HEK293 (cell line): ENCODE measurements at regions not wholly inside any gene's neighbourhood (a gene's known extent, or its start where the extent isn't known, plus 50 kb on each side); places are given as distances from the start of the nearest gene placed in this dataset.
"Not testable (repeated sequence)": the region's sequence is repeated elsewhere in the genome, so short reads cannot be mapped to it uniquely, and the experiment has no call there.

Experiments
- ZNF140 ChIP-seq: fragments of 450-650 bp; formaldehyde crosslinking; IDR thresholded peaks from 2 replicates; pipeline ENCODE4 v1.5.1; 2016; ENCODE audit warnings: missing biosample characterization, missing genetic modification characterization
- TF ChIP-seq, protein P1 (sequence below): fragments of 450-650 bp; formaldehyde crosslinking; IDR thresholded peaks from 2 replicates; pipeline ENCODE4 v1.5.1; 2016; ENCODE audit warnings: missing biosample characterization, missing genetic modification characterization
- TF ChIP-seq, protein P2 (sequence below): fragments of 450-650 bp; formaldehyde crosslinking; IDR thresholded peaks from 2 replicates; pipeline ENCODE4 v1.5.1; 2016; ENCODE audit warnings: missing biosample characterization, missing genetic modification characterization

DNA sequence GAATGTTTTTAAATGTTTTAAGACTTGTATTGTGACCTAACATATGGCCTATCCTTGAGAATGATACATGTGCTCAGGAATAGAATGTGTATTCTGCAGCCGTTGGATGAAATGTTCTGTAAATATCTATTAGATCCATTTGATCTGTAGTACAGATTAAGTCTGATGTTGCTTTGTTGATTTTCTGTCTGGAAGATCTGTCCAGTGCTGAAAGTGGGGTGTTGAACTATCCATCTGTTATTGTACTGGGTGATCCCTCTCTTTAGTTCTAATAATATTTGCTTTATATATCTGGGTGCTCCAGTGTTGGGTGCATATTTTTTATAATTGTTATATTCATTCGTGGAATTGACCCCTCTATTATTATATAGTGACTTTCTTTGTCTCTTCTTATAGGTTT lies 248.3 kb downstream of the ADCYAP1 start:
- TF ChIP-seq, protein P1, sequence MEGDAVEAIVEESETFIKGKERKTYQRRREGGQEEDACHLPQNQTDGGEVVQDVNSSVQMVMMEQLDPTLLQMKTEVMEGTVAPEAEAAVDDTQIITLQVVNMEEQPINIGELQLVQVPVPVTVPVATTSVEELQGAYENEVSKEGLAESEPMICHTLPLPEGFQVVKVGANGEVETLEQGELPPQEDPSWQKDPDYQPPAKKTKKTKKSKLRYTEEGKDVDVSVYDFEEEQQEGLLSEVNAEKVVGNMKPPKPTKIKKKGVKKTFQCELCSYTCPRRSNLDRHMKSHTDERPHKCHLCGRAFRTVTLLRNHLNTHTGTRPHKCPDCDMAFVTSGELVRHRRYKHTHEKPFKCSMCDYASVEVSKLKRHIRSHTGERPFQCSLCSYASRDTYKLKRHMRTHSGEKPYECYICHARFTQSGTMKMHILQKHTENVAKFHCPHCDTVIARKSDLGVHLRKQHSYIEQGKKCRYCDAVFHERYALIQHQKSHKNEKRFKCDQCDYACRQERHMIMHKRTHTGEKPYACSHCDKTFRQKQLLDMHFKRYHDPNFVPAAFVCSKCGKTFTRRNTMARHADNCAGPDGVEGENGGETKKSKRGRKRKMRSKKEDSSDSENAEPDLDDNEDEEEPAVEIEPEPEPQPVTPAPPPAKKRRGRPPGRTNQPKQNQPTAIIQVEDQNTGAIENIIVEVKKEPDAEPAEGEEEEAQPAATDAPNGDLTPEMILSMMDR (tag by site-specific recombination): not testable (repeated sequence)
- not testable (repeated sequence) for TF ChIP-seq ZNF140 (tag by site-specific recombination)
- TF ChIP-seq, protein P2, sequence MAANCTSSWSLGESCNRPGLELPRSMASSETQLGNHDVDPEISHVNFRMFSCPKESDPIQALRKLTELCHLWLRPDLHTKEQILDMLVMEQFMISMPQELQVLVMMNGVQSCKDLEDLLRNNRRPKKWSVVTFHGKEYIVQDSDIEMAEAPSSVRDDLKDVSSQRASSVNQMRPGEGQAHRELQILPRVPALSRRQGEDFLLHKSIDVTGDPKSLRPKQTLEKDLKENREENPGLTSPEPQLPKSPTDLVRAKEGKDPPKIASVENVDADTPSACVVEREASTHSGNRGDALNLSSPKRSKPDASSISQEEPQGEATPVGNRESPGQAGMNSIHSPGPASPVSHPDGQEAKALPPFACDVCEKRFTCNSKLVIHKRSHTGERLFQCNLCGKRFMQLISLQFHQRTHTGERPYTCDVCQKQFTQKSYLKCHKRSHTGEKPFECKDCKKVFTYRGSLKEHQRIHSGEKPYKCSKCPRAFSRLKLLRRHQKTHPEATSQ (tag by site-specific recombination): not testable (repeated sequence)
